GM23338 (cell line): ENCODE measurements at regions not wholly inside any gene's neighbourhood (a gene's known extent, or its start where the extent isn't known, plus 50 kb on each side); places are given as distances from the start of the nearest gene placed in this dataset.

ENCODE experiments used
- ATAC-seq: fragments of 200-7000 bp; cut with Tn5 transposase; 3 replicates; pipeline ENCODE4 v1.9.1; 2020
- DNase-seq: peaks from one replicate; pipeline ENCODE4 v3.0.0-alpha.2; 2015; ENCODE audit warnings: low spot score
- H2AFZ ChIP-seq: fragments of 200-600 bp; sonication (generic); 2 replicates; pipeline ENCODE4 v1.8.0; 2016; ENCODE audit warnings: antibody characterized with exemption, mild to moderate bottlenecking, moderate library complexity
- H3F3A ChIP-seq: fragments of 200-600 bp; sonication (generic); replicated peaks from 2 replicates; pipeline ENCODE4 v1.8.0; 2017; ENCODE audit warnings: antibody characterized with exemption, mixed run types, low read depth
- H3K27ac ChIP-seq: fragments of 200-600 bp; sonication (generic); 2 replicates; pipeline ENCODE4 v1.6.1; 2016; ENCODE audit warnings: low read depth
- H3K27me3 ChIP-seq: fragments of 200-600 bp; sonication (generic); 2 replicates; pipeline ENCODE4 v1.8.0; 2016; ENCODE audit warnings: mild to moderate bottlenecking, mixed run types, moderate library complexity; ENCODE audit not compliant: insufficient read depth
- H3K36me3 ChIP-seq: fragments of 200-600 bp; sonication (generic); 2 replicates; pipeline ENCODE4 v1.8.0; 2016; ENCODE audit warnings: mild to moderate bottlenecking; ENCODE audit not compliant: insufficient read depth
- H3K4me1 ChIP-seq: fragments of 200-600 bp; sonication (generic); 2 replicates; pipeline ENCODE4 v1.8.0; 2016; ENCODE audit warnings: mild to moderate bottlenecking, moderate library complexity; ENCODE audit not compliant: insufficient read depth
- H3K4me2 ChIP-seq: fragments of 200-600 bp; sonication (generic); 2 replicates; pipeline ENCODE4 v1.7.1; 2017; ENCODE audit warnings: mixed run types
- H3K4me3 ChIP-seq: fragments of 200-600 bp; sonication (generic); 2 replicates; pipeline ENCODE4 v1.6.1; 2016; ENCODE audit warnings: mixed run types
- H3K79me2 ChIP-seq: fragments of 200-600 bp; sonication (generic); replicated peaks from 2 replicates; pipeline ENCODE4 v1.8.0; 2017; ENCODE audit warnings: mild to moderate bottlenecking; ENCODE audit not compliant: insufficient read depth
- H3K9me2 ChIP-seq: fragments of 200-600 bp; sonication (generic); 2 replicates; pipeline ENCODE4 v1.8.0; 2017; ENCODE audit not compliant: insufficient read depth
- H4K20me1 ChIP-seq: fragments of 200-600 bp; sonication (generic); replicated peaks from 2 replicates; pipeline ENCODE4 v1.8.0; 2017; ENCODE audit warnings: mild to moderate bottlenecking; ENCODE audit not compliant: insufficient read depth
- H3K27ac Mint-ChIP-seq: 2 replicates; pipeline ENCODE4 v1.8.0; 2020; ENCODE audit warnings: inconsistent platforms, mild to moderate bottlenecking, moderate library complexity, mixed read lengths
- H3K27me3 Mint-ChIP-seq: 3 replicates; pipeline ENCODE4 v1.8.0; 2022; ENCODE audit warnings: low read depth, mild to moderate bottlenecking, moderate library complexity, mixed read lengths, inconsistent platforms; ENCODE audit not compliant: insufficient read depth, poor library complexity
- H3K36me3 Mint-ChIP-seq: 3 replicates; pipeline ENCODE4 v1.8.0; 2021; ENCODE audit warnings: low read depth, mild to moderate bottlenecking, inconsistent platforms, moderate library complexity, mixed read lengths
- H3K4me1 Mint-ChIP-seq: 3 replicates; pipeline ENCODE4 v1.8.0; 2020; ENCODE audit warnings: mild to moderate bottlenecking, inconsistent platforms, mixed read lengths
- H3K4me3 Mint-ChIP-seq: 3 replicates; pipeline ENCODE4 v1.8.0; 2021; ENCODE audit warnings: moderate library complexity, mild to moderate bottlenecking, inconsistent platforms, mixed read lengths
- H3K9me3 Mint-ChIP-seq: 3 replicates; pipeline ENCODE4 v1.8.0; 2020; ENCODE audit warnings: moderate library complexity, mild to moderate bottlenecking, inconsistent platforms, mixed read lengths
- CREB1 ChIP-seq: fragments of 250-450 bp; sonication (Bioruptor Pico); IDR thresholded peaks from 2 replicates; pipeline ENCODE4 v1.5.0; 2020; ENCODE audit warnings: low read depth, mild to moderate bottlenecking, moderate library complexity
- EZH2 ChIP-seq: fragments of 200-600 bp; sonication (generic); IDR thresholded peaks from one replicate; pipeline ENCODE4 v1.8.0; 2017; ENCODE audit warnings: antibody characterized with exemption, mild to moderate bottlenecking, low read depth; ENCODE audit not compliant: unreplicated experiment
- EZH2phosphoT487 ChIP-seq: fragments of 200-600 bp; sonication (generic); IDR thresholded peaks from one replicate; pipeline ENCODE4 v1.8.1; 2018; ENCODE audit warnings: antibody characterized with exemption; ENCODE audit not compliant: unreplicated experiment
- JUNB ChIP-seq: IDR thresholded peaks from one replicate; pipeline ENCODE4 v1.6.1; 2016; ENCODE audit warnings: antibody characterized with exemption; ENCODE audit not compliant: unreplicated experiment
- STAT1 ChIP-seq: IDR thresholded peaks from one replicate; pipeline ENCODE4 v1.6.1; 2016; ENCODE audit warnings: antibody characterized with exemption; ENCODE audit not compliant: unreplicated experiment
- TF ChIP-seq, protein P1 (sequence below), 2 experiments: fragments of 200-600 bp in 1 of 2; sonication (generic) in 1 of 2; conservative IDR thresholded peaks; 2 replicates each; pipeline versions ENCODE4 v1.5.1 to v1.6.1; 2016 to 2017; ENCODE audit warnings: antibody characterized with exemption in 2 of 2, low read depth in 2 of 2, mild to moderate bottlenecking in 2 of 2, moderate library complexity in 1 of 2
- TF ChIP-seq, protein P2 (sequence below): IDR thresholded peaks from one replicate; pipeline ENCODE4 v1.6.1; 2018; ENCODE audit warnings: antibody characterized with exemption; ENCODE audit not compliant: unreplicated experiment

DNA sequence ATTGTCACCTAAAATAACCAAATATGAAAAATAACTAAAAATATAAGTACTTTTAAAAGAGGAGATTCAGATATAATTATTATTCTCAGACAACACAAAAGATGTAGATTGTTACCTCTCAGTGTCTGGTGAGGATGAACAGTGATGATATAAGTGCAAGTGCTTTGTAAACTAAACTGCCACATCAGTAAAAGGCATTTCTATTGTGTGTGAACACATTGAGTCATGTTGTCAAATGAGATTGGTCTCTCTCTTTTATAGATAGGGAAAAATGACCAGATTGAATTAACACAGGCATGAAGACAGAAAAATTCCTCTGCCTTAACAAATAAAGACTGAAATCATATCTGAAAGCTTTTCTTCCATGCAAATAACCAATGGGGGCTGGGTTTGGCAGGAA, 182.4 kb upstream of the TMEFF2 start:
- Mint-ChIP-seq H3K36me3 (no peaks in the 10 kb centered on the region), H3K27me3 (peaks cover 1% of the 10 kb centered on the region), H3K27ac (no peak overlapping the region; the same call in 1 of the 2 replicates), H3K9me3 (no peaks in the 10 kb centered on the region), H3K4me1 (peaks cover 11% of the 10 kb centered on the region; the same call in 2 of the 3 replicates), H3K4me3 (no peak overlapping the region)
- Histone ChIP-seq H3K9me2 (no peaks in the 10 kb centered on the region), H3K4me1 (no peaks in the 10 kb centered on the region; the same call in 1 of the 2 replicates), H3K27ac (no peak overlapping the region), H2AFZ (no peak overlapping the region), H3K4me2 (no peak overlapping the region), H3K27me3 (no peaks in the 10 kb centered on the region), H3K36me3 (no peaks in the 10 kb centered on the region), H3K79me2 (no peaks in the 10 kb centered on the region), H3K4me3 (no peak overlapping the region), H3F3A (no peaks in the 10 kb centered on the region), H4K20me1 (no peaks in the 10 kb centered on the region; the same call in 1 of the 2 replicates)
- ATAC-seq, result no peak
- no peak for DNase-seq
- no peak for TF ChIP-seq JUNB

DNA sequence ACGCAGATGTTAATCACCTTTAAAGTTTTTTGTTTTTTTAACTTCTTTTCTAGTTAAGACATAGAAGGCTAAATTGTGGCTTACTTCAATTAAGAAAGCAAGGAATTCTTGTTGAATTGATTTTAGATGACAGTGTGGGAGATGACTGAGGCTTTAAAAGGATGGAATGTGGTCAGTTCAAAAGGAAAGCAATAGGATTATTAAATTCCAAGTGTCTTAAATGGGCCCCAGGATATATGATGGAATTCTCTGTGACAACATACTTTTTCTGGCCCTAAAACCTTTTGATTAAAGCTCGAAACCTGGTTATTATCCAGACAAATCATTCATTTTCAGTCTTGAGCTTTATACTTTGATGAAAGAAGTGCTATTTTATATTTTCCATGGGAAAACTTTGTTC, 179.0 kb upstream of the TMEFF2 start:
- no peak for DNase-seq
- H3K4me2 ChIP-seq, result no peak overlapping the region
- no peaks in the 10 kb centered on the region for H3F3A ChIP-seq
- ATAC-seq, result no peak
- H3K27me3 ChIP-seq, result no peaks in the 10 kb centered on the region
- no peaks in the 10 kb centered on the region for H3K36me3 Mint-ChIP-seq
- no peak overlapping the region for H3K27ac Mint-ChIP-seq
- H3K4me3 ChIP-seq, result no peak overlapping the region
- H3K27me3 Mint-ChIP-seq, result peaks cover 1% of the 10 kb centered on the region
- TF ChIP-seq, protein P1, sequence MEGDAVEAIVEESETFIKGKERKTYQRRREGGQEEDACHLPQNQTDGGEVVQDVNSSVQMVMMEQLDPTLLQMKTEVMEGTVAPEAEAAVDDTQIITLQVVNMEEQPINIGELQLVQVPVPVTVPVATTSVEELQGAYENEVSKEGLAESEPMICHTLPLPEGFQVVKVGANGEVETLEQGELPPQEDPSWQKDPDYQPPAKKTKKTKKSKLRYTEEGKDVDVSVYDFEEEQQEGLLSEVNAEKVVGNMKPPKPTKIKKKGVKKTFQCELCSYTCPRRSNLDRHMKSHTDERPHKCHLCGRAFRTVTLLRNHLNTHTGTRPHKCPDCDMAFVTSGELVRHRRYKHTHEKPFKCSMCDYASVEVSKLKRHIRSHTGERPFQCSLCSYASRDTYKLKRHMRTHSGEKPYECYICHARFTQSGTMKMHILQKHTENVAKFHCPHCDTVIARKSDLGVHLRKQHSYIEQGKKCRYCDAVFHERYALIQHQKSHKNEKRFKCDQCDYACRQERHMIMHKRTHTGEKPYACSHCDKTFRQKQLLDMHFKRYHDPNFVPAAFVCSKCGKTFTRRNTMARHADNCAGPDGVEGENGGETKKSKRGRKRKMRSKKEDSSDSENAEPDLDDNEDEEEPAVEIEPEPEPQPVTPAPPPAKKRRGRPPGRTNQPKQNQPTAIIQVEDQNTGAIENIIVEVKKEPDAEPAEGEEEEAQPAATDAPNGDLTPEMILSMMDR (conservative IDR thresholded peaks at IDR 0.05; ENCODE audit: low read depth in 2 of 2), result no peak
- no peak for TF ChIP-seq JUNB
- TF ChIP-seq, protein P2, sequence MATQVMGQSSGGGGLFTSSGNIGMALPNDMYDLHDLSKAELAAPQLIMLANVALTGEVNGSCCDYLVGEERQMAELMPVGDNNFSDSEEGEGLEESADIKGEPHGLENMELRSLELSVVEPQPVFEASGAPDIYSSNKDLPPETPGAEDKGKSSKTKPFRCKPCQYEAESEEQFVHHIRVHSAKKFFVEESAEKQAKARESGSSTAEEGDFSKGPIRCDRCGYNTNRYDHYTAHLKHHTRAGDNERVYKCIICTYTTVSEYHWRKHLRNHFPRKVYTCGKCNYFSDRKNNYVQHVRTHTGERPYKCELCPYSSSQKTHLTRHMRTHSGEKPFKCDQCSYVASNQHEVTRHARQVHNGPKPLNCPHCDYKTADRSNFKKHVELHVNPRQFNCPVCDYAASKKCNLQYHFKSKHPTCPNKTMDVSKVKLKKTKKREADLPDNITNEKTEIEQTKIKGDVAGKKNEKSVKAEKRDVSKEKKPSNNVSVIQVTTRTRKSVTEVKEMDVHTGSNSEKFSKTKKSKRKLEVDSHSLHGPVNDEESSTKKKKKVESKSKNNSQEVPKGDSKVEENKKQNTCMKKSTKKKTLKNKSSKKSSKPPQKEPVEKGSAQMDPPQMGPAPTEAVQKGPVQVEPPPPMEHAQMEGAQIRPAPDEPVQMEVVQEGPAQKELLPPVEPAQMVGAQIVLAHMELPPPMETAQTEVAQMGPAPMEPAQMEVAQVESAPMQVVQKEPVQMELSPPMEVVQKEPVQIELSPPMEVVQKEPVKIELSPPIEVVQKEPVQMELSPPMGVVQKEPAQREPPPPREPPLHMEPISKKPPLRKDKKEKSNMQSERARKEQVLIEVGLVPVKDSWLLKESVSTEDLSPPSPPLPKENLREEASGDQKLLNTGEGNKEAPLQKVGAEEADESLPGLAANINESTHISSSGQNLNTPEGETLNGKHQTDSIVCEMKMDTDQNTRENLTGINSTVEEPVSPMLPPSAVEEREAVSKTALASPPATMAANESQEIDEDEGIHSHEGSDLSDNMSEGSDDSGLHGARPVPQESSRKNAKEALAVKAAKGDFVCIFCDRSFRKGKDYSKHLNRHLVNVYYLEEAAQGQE, result no peak
- TF ChIP-seq STAT1, result no peak
- no peak for TF ChIP-seq CREB1 (CRISPR knock-in tag)
- H3K27ac ChIP-seq, result no peak overlapping the region
- H3K4me1 Mint-ChIP-seq, result no peaks in the 10 kb centered on the region
- no peaks in the 10 kb centered on the region for H3K79me2 ChIP-seq
- no peaks in the 10 kb centered on the region for H4K20me1 ChIP-seq
- H3K4me3 Mint-ChIP-seq, result no peak overlapping the region
- no peaks in the 10 kb centered on the region for H3K4me1 ChIP-seq
- no peaks in the 10 kb centered on the region for H3K9me2 ChIP-seq
- H3K36me3 ChIP-seq, result no peaks in the 10 kb centered on the region
- no peak overlapping the region for H2AFZ ChIP-seq
- H3K9me3 Mint-ChIP-seq, result no peaks in the 10 kb centered on the region

DNA sequence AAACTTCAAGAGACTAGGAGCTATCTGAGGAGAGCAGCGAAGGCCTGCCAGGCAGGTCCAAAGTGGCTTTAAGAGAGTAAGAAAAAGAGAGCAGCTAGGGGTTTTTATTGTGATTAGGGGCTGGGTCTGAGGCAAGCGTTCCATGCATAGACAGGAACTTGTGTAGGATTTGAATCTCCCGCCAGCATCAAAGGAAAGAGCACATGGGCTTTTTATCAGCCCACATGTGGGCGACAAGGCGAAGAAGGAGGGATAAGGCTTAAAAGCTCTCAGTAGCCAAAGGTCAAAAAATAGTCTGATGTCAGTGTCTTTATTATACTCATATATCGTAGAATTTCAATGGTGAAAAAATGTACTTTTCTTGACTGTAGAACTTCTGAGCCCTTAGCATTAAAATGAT, 178.5 kb upstream of the TMEFF2 start:
- no peak overlapping the region for H2AFZ ChIP-seq
- H3K4me2 ChIP-seq, result no peak overlapping the region
- H3F3A ChIP-seq, result no peaks in the 10 kb centered on the region
- DNase-seq (no peak), ATAC-seq (no peak)
- H3K27ac Mint-ChIP-seq, result no peak overlapping the region
- no peaks in the 10 kb centered on the region for H3K9me3 Mint-ChIP-seq
- H3K9me2 ChIP-seq, result no peaks in the 10 kb centered on the region
- no peaks in the 10 kb centered on the region for H3K36me3 Mint-ChIP-seq
- H3K4me3 ChIP-seq, result no peak overlapping the region
- H3K27me3 ChIP-seq, result no peaks in the 10 kb centered on the region
- H3K27ac ChIP-seq, result no peak overlapping the region
- no peak overlapping the region for H3K4me3 Mint-ChIP-seq
- no peaks in the 10 kb centered on the region for H4K20me1 ChIP-seq
- H3K4me1 ChIP-seq, result no peaks in the 10 kb centered on the region
- peaks cover 1% of the 10 kb centered on the region for H3K27me3 Mint-ChIP-seq
- H3K79me2 ChIP-seq, result no peaks in the 10 kb centered on the region
- H3K36me3 ChIP-seq, result no peaks in the 10 kb centered on the region
- H3K4me1 Mint-ChIP-seq, result no peaks in the 10 kb centered on the region
- TF ChIP-seq, protein P1 (conservative IDR thresholded peaks at IDR 0.05; ENCODE audit: low read depth in 2 of 2), result no peak
- TF ChIP-seq EZH2phosphoT487 (no peak), EZH2 (no peak)
